ENCODE measurements at regions not wholly inside any gene's neighbourhood (a gene's known extent, or its start where the extent isn't known, plus 50 kb on each side); places are given as distances from the start of the nearest gene placed in this dataset.

GRCh38 chr4:159413306-159413943 lies 310.5 kb downstream of the RAPGEF2 start (continued):
- TF ChIP-seq KDM4A (IDR thresholded peaks at IDR 0.05; ENCODE audit: low read depth, low read length, severe bottlenecking) (no peak), POLR2A (IDR thresholded peaks at IDR 0.05; ENCODE audit: control extremely low read depth in 1 of 2, low read depth in 2 of 2, low read length in 2 of 2) (no peak)

Measured in H1 (cell line).